ENCODE measurements at regions not wholly inside any gene's neighbourhood (a gene's known extent, or its start where the extent isn't known, plus 50 kb on each side); places are given as distances from the start of the nearest gene placed in this dataset.
"Not testable (repeated sequence)": the region's sequence is repeated elsewhere in the genome, so short reads cannot be mapped to it uniquely, and the experiment has no call there.

DNA sequence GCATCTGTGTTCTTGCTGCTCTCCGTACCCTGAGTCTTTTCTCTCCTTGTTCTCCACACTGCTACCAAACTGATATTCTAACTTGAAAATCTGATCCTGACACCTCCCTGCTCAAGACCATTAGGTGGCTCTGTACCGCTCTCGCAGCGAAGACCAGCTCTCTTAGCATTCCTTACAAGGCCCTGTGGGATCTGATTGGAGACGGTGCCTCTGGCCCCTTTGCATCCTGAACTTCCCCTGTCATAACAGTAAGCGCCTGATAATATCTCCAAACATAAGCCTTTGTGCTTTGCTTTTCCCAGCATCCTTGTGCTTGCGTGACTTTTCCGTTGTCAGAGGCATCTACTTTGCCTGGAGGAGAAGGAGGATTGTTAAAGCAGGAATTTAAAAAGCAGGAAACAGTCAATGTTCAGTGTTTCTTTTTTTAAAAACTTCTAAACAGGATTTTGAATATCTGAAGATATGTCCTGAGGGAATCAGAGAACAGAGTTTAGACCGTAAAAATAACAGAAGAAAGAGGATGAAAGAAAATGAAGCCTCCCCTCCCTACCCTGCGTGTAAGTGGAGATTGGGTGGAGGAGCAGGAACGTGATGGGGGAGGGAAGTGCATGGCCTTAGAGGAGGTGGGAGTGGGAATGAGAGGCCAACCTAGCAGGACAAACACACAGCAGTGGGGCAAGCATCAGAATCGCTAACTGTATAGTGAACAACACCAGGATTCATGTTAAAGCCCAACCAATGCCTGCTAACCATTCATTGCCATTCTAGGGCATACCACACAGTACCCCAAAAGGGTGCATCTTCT is 89.2 kb upstream of the STMND1 start:
- no peak for FAIRE-seq

DNA sequence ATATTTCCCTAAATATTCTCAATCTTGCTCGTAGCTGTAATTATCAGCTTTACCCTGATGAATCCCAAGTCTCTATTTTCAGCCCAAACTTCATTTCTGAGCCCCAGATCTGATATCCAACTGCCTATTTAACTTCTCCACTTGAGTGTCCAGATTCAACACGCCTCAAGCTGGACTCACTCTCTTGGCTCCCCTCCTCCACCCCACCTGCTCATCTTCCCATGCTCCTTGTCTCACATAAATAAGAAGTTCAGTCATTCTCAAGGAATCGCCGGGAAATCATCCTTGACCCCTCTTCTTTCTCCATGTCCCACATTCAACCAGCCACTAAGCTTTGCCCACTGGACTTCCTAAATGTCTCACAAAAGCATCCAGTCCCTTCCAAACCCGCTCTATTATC is 89.9 kb upstream of the STMND1 start:
- no peak for FAIRE-seq

DNA sequence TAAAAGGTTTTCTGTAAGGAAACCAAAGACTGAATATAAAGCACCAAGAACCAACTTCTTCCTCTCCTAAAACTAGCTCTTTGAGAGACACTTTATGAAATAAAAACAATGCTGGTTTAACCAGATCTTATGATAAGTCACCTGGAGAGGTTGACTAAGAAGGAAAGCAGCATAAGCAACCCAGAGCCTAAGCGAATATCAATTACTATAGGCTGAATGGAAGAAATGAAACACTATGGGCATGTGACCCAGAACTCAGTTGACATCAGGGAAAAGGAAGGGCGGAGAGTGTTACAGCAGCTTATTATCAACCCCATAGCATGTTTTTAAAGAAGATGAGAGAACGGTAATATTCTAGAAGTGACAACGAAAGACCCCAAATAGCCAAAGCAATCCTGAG is 94.1 kb upstream of the STMND1 start:
- FAIRE-seq, result no peak

DNA sequence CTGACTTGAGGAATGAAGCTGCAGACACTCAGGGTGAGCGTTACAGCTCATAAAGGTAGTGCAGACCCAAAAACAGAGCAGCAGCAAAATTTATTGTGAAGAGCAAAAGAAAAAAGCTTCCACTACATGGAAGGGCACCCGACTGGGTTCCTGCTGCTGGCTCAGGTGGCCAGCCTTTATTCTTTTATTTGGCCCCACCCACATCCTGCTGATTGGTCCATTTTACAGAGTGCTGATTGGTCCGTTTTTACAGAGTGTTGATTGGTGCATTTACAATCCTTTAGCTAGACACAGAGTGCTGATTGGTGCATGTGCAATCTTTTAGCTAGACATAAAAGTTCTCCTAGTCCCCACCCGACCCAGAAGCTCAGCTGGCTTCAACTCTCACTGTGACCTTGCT is 95.3 kb upstream of the STMND1 start:
- FAIRE-seq, result no peak

DNA sequence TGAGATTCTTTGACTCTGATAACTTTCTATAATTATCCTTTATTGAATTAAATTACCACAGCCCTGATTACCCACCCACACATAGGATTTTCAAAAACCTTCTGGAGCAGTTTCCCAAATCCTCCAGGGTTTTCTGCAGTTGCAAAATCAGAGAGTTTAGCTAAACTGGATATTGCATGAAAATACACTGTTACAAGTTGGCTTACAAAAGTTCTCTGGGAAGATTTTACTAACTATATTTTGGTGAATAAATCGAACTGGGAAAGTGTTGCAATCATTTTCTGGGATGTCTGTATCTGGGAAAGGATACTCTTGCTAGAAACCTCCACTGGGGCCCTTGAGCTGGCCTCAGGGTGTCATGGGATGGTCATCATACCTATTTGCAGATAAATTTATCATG is 97.6 kb upstream of the STMND1 start:
- no peak for FAIRE-seq

DNA sequence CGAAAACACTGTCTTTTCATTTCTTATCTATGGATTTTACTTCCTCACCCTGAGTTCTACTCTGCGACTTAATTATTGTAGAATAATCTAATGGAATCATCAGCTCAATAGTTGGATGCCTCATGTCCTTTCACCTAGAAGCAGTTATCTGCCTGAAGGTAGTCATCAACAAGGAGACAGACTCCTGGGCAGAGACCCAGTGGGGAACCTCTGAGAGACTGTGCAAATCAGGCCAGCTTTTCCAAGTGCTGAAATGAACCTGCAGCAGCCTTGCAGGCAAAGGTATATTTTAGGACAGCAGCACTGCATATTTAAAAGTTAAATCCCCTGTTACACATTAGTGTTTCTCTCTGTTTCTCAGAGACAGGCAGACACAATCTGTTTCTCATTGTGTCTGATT is 99.7 kb upstream of the STMND1 start:
- no peak for FAIRE-seq

DNA sequence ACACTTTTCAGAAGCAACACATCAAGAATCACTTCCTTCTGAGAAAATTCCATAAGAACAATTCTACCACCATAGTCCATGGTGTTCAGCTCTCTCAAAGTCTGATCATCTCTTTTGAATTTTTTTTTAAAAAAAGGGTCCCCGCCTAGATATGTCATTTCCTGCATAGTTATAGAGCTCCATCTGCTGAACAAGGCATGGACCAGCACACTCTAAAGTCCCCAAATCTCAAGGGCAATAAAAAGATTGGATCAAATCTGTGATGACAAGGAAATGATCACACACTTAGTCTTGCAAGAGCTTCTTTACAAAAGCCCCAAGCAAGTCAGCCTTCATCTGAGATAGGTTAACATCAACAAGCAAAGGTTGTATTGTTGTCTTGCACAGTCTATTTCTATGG is 100.7 kb upstream of the STMND1 start:
- FAIRE-seq, result no peak

DNA sequence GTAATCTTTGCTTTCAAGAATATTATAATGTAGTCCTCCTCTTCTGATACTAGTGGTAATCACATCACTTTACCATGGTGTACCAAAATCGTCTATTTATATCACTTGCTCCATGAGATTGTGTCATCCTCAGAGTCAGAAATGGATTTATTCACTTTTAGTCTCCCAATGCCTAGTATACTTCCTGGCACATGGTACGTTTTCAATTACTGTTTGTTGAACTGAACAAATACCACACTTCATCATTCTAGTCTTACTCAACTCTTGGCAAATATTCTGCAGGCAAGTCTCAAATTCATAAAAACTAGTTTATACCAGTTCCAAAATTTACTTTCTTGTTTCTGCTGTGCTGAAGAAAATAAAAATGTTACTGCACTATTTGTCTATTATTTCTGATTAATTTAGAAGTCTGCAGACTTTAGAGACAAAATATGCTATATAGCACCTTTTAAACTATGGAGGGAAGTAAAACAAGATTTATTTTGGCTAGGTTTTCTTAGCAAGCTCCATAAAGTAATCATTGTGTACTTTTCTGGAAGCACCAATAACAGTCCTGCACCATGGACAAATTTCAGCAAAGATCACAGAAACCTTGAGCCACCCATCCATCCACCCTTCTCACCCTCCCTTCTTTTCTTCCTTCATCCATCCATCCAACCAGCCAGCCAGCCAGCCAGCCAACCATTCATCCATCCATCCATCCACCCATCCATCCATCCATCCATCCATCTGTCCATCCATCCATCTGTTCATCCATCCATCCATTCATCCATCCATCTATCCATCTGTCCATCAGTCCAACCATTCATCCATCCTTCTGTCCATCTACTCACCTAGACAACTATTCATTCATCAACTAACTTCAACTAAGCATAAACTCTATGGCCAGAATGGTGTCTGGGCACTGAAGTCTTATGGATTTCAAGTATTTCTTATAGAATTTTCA is 102.1 kb upstream of the STMND1 start:
- FAIRE-seq, result peak; percentile 36

DNA sequence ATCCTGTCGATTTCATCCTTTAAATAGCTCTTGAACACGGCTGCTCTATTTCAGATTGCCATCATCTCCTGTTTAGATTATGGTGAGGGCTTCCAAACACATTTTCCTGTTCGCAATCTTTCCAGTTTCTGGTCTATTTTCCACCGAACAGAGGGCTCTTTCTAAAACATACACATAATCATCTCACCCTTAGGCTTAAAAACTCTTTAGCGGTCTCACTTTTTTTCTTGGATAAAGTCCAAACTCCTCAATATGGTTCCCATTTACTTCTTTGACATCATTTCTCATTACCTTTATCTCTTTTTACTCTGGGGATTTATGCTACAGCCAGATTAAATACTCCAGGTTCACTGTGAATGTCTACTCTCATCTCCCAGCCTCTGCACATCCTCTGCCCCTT is 103.4 kb upstream of the STMND1 start:
- FAIRE-seq, result no peak

DNA sequence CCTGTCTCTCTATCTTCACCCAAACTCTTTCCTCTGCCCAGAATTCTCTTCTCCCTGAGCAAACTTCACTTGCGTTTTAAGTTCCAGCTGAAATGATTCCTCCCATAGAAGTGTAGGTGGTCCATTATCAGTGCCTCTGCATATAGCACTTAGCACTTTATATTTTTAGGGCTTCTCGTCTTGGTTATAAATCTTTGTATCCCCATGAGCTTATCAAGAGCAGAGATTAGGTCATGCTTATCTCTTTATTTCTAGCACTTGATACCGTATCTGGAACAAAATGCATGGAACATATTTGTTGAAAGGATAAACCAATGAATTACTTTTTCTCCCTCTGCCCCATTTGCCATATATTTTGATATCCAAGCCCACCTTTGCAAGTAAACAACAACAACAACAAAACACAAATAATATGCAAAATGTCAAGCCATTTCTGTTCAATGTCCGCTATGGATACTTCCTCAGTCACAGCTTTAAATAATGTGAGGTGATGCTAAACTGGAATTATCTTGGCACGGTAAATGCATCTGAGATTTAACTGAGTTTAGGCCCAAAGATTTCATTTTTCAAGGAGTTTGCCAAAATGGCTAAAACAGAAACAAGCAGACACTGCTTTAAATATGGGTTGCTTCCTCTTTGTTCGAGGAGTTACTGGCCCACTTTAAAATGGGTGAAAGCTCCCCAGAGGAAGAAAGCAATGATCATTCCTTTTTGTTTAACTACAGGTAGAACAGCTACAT is 106.2 kb upstream of the STMND1 start:
- no peak for FAIRE-seq

DNA sequence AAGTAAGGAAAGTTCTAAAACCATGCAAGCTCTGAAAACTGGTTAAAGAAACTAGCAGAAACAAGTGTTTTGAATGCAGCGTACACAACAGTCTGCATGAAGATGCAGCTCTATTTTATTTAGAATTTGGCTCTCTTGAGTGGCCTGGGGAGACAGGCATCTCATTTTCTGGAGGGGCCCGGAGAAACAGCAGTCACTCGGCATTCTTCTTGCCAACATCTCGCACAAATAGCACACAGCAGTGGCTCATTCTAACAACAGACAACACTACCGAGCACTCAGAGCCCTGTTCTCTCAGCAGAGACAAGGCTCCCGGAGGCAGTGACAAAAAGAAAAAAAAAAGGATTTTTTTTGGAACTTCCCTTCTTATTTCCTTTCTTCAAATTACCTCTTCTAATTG is 108.5 kb upstream of the STMND1 start:
- FAIRE-seq, result no peak

DNA sequence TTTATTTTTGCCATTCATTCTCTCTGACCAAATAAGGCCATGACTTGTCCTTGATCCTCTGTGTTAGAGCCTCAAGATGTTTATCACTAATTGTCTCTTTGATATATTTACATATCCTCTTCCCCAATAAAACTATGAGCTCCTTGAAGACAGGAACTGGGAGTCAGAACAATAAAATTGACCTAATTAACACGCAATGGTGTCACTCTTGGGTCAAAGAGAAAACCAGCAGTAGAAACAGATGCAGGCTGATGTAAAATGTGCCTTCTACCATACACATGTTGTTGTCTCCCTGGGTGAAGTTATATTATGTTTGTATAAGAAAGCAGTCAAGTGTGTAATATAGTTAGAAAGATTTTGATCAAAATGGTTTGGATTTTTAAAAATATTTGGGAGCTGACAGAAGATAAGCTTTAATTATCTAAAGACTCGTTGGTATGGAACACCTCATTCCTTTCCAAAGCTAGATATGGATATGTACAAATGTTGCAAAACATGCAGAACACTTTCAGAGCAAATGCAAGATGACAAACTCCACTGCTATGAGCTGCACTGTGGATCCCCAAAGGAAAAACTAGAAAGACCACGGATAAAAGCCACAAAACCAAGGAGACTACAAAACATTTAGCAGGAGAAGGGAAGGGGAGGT is 109.7 kb upstream of the STMND1 start:
- no peak for FAIRE-seq

DNA sequence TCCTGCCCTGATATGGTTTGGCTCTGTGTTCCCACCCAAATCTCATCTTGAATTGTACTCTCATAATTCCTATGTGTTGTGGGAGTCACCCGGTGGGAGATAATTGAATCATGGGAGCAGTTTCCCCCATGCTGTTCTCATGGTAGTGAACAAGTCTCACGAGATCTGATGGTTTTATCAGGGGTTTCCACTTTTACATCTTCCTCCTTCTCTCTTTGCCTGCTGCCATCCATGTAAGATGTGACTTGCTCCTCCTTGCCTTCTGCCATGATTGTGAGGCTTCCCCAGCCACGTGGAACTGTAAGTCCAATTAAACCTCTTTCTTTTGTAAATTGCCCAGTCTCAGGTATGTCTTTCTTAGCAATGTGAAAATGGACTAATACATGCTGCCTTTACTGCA is 111.9 kb upstream of the STMND1 start:
- FAIRE-seq, result not testable (repeated sequence)

DNA sequence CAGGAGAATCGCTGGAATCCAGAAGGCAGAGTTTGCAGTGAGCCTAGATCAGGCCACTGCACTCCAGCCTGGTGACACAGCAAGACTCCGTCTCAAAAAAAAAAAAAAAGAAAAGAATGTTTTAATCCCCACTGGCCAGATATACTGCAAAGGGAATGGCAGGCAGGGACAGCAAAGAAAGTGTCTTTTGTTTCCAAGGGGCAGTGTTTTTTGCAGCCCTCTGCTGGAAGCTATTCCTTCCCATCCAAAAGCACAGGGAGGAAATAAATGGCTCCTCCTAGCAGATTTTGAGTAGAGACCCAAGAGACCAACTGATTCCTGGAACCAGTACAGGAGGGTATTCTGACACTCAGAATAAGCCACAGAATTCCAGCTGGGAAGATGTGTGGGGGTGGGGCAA is 112.5 kb upstream of the STMND1 start:
- no peak for FAIRE-seq

DNA sequence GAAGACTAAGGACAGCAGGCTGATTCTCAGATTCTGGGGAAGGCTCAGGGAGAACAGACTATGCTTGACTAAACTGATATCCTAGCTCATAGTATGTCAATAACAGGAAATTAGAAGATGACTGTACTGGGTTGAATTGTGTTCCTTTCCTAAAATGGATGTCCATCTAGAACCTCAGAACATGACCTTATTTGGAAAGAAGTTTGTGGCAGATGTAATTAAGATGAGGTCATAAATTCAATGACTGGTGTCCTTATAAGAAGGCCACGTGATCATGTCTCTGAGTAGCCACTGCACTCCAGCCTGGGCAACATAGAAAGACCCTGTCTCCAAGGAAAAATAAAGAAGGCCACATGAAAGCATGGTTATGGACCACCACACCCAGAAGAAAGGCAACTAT is 113.9 kb upstream of the STMND1 start:
- FAIRE-seq, result no peak

DNA sequence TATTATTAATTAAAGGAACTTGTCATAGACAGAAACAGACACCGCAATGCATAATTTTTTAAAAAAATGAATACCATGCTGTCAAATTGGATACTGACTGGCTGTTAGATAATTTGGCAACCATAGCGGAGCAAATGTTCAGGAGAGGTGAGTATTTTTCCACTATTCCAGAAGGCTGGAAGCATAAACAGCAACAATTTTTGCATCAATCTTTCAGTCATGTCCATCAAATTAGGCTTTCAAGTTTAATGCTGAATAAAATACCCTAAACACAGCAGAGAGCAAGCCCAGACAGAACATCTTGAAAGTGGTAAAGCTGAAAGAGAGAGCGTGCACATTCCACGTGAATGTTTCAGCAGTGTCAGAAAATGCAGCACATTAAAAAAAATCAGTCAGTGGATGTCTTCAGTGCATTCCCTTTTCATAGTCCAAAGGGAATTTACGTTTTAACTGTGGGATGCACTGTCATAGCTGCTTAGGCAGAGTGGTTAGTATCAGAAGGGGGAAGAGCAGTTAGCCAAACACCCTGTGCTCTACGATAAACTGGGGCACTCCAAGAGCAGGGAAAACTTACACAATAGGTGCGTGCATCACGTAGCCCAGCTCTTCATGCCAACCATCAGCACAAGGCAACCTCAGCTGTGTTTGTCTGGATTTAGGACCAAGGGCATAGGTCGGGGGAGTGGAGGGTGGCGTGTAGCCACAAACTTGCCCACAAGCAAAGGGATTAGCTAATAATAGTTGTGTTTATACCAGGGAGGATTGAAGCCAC is 116.2 kb upstream of the STMND1 start:
- FAIRE-seq, result no peak

DNA sequence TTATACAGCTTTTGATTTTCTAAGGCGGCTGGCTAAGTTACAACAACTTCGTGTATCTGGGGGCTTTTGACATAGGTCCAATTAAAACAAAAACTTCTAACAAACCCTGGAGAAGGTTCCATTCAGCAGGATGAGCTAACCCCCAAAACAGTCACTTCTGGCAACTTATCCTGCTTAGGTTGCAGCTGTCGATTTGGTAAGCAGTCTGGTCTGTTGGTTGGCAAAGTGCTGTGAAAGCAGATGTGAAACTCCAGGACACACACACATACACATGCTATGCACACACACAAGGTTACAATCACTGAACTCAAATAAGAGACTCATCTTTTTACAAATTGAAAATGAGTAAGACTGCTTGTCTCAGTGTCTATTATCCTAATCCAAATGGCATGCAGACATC is 119.0 kb upstream of the STMND1 start:
- FAIRE-seq, result no peak

DNA sequence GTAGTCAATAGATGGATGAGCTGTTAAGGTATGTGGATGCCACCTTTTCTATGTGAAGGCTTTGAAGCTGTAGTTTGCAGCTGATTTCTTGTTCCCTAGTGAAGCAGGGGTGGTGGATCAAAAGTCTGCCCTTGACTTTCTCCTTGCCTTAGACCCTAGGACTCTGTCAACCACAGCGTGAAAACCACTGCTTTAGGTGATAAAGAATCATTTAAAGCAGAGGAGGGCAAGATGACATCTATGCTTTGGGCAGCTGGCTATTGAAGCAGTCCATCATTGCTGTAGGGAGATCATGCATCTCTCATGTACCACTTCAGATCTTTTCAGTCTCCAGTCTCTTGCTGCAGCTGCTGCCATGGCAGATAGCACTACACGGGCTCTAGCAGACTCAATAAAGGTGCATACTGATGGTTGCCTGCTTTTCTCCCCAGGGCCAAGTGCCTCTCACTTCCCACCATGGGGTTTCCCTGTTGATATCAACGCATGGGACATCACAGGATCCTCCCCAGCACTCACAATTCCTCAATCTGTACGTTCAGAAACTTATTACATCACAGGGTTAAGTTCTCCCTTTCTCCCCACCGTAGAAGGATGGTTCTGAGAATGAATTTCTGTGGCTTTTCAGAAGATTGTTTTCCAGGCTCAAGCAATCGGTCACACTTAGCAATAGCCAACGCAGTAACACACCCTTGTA is 122.0 kb upstream of the STMND1 start:
- FAIRE-seq, result no peak

DNA sequence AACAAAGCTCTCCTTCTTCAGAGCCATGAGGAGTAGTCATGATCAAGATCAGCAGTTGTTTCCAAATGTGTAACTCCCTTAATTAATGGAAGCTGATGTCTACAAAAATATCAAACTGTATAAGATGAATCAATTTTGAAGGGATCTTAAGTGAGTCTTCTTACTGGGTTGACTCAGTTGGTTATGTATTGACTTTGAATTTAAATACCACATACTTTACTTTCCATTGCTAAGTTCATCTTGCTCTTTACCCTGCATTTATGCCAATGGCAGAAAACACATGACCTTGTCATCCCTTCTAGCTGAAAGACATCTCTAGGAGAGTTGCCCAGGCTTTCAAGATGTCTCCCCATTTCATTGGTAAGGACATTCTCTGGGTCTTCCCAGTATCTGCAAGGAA is 123.2 kb upstream of the STMND1 start:
- no peak for FAIRE-seq

DNA sequence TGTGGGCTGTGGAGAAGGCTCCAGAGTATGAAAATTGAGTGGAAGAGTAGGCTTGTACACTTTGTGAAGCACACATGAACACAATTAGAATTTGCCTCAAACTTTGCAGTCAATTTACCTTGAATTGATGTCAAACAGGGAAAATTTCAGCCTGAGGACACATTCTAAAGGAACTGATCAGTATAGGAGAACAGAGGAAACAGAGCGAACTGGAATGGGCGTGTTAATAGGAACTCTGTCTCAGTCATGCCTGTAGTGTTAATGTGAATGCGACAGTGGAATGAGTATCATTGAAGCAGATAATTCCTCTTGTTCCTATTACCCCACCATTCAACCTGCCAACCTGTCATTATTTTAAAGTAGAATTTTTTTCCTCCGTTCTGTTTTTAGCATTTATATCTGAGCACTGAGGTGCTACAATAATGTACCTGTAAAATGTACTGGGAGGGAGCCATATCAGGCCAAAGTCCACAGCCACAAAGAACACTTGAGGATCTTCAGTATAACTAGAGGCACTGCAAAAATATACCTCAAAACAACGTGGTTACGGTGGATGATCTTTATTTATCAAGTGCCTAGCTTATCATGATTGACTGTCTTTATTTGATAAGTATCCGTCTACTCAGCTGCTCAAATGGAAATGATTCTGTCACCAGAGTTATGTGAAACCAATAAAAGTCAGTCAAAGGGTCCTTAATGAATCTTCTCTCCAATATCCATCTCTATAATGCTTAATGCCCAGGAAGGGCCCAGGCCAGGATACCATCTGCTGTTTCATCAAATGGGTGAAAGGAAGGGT is 125.3 kb upstream of the STMND1 start:
- no peak for FAIRE-seq

Data from islet of Langerhans (tissue), 1 donor.